Panc1 (cell line): ENCODE measurements at regions not wholly inside any gene's neighbourhood (a gene's known extent, or its start where the extent isn't known, plus 50 kb on each side); places are given as distances from the start of the nearest gene placed in this dataset.

Source experiments
- ATAC-seq: fragments of 200-7000 bp; cut with Tn5 transposase; 2 replicates; pipeline ENCODE4 v1.9.1; 2020; ENCODE audit warnings: mild to moderate bottlenecking, moderate library complexity
- BruUV-seq: library from RNA; stranded (reverse); fragments of 400-500 nt; replicated peaks from 2 replicates; lab custom pipeline; 2021; lab: Mats Ljungman, UMichigan
- CTCF ChIA-PET: fragments of 300-600 bp; sonication (Branson Sonifier 250); formaldehyde crosslinking; loops from one replicate; lab custom pipeline; 2022; ENCODE audit warnings: antibody characterized with exemption; lab: Charles Lee
- POLR2A ChIA-PET: fragments of 300-600 bp; sonication (Branson Sonifier 250); formaldehyde crosslinking; loops from one replicate; lab custom pipeline; 2022; ENCODE audit warnings: antibody characterized with exemption; lab: Charles Lee
- DNase-seq: peaks from one replicate; pipeline ENCODE4 v3.0.0-alpha.2; 2010; ENCODE audit warnings: low read depth, low spot score
- H3K27ac ChIP-seq: 2 replicates; pipeline ENCODE4 v1.5.1; 2011; ENCODE audit warnings: mild to moderate bottlenecking, low read length, inconsistent platforms
- H3K27me3 ChIP-seq: fragments of 200-500 bp; sonication (Bioruptor generic); 2 replicates; pipeline ENCODE4 v1.6.0; 2014; ENCODE audit warnings: low read length, inconsistent platforms; ENCODE audit not compliant: control insufficient read depth, insufficient read depth
- H3K36me3 ChIP-seq: fragments of 200-500 bp; sonication (Bioruptor generic); 2 replicates; pipeline ENCODE4 v1.5.1; 2014; ENCODE audit warnings: inconsistent platforms, mild to moderate bottlenecking, low read length, moderate library complexity; ENCODE audit not compliant: control insufficient read depth, insufficient read depth
- H3K4me1 ChIP-seq: 2 replicates; pipeline ENCODE4 v1.5.1; 2011; ENCODE audit warnings: inconsistent platforms, mild to moderate bottlenecking, low read length, moderate library complexity; ENCODE audit not compliant: control insufficient read depth, insufficient read depth
- H3K4me3 ChIP-seq, 2 experiments: 2 replicates each; pipeline ENCODE4 v1.5.1; 2011 to 2012; ENCODE audit warnings: low read depth in 2 of 2, low read length in 2 of 2, mild to moderate bottlenecking in 2 of 2, inconsistent platforms in 1 of 2, moderate library complexity in 1 of 2
- H3K9me3 ChIP-seq: fragments of 200-500 bp; sonication (Bioruptor generic); 2 replicates; pipeline ENCODE4 v1.5.1; 2014; ENCODE audit warnings: low read depth, mild to moderate bottlenecking, inconsistent platforms, low read length, moderate library complexity; ENCODE audit not compliant: control insufficient read depth, insufficient read depth
- CTCF ChIP-seq: fragments of 450-650 bp; IDR thresholded peaks from 2 replicates; pipeline ENCODE4 v1.5.1; 2017; ENCODE audit warnings: mild to moderate bottlenecking
- POLR2AphosphoS5 ChIP-seq: IDR thresholded peaks from 2 replicates; pipeline ENCODE4 v1.6.1; 2012; ENCODE audit warnings: mild to moderate bottlenecking, low read depth, low read length, moderate library complexity
- REST ChIP-seq, 2 experiments: IDR thresholded peaks; 2 replicates each; pipeline ENCODE4 v1.6.1; 2011 to 2012; ENCODE audit warnings: low read depth in 2 of 2, control low read depth in 1 of 2, low read length in 1 of 2, mild to moderate bottlenecking in 1 of 2, moderate library complexity in 1 of 2; ENCODE audit not compliant: insufficient read depth in 1 of 2
- SIN3A ChIP-seq: IDR thresholded peaks from 2 replicates; pipeline ENCODE4 v1.6.1; 2012; ENCODE audit warnings: low read depth, mild to moderate bottlenecking, low read length, moderate library complexity, borderline replicate concordance; ENCODE audit not compliant: insufficient read depth
- TCF7L2 ChIP-seq: IDR thresholded peaks from 2 replicates; pipeline ENCODE4 v1.6.1; 2011; ENCODE audit warnings: mild to moderate bottlenecking, low read depth, low read length, inconsistent platforms
- in situ Hi-C: cut with HindIII; loops from 2 replicates; pipeline ENCODE4 v1.10.0; 2016; ENCODE audit warnings: low sequenced_read_pairs, low pct_unique_long_range_greater_than_20kb
- intact Hi-C: fragments of 100-400 bp; cut with micrococcal nuclease; formaldehyde crosslinking; loops from one replicate; pipeline ENCODE4 v1.10.0; 2022; ENCODE audit not compliant: unreplicated experiment

GRCh38 chr2:153635494-153635893 is 156.9 kb upstream of the RPRM start:
- Histone ChIP-seq H3K9me3 (no peaks in the 10 kb centered on the region), H3K27me3 (no peaks in the 10 kb centered on the region), H3K4me1 (no peaks in the 10 kb centered on the region), H3K36me3 (no peaks in the 10 kb centered on the region), H3K4me3 (no peak overlapping the region), H3K27ac (no peak overlapping the region)
- no peak for TF ChIP-seq POLR2AphosphoS5
- no peak for TF ChIP-seq REST (IDR thresholded peaks at IDR 0.05; ENCODE audit: insufficient read depth in 1 of 2, low read depth in 2 of 2, low read length in 1 of 2)
- TF ChIP-seq TCF7L2: no peak
- TF ChIP-seq SIN3A: no peak
- no peak for TF ChIP-seq CTCF
- BruUV-seq: no TSS peak
- intact Hi-C loops (no loop called here), in situ Hi-C loops (no loop called here)
- ATAC-seq: no peak
- POLR2A ChIA-PET: no interaction called here
- CTCF ChIA-PET: no interaction called here
- no peak for DNase-seq

DNA sequence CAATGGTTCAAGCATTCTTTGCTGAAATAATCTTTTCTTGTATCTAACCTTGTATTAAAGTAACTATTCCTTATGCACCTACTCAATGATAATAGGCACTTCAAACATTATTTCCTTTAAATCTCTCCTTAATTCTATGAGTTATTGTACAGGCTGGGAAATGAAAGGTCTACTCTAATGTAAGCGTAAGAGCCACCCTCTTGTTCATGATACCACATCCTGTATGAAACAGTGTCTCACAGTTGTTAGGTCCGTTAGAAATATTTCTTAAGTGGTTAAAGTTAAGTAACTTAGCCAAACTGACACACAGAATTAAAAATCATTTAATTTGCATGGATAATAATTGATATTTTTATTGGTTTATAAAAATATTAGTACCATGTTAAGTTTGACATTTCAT is 162.5 kb upstream of the RPRM start:
- in situ Hi-C loops (no loop called here), intact Hi-C loops (no loop called here)
- BruUV-seq: no TSS peak
- H3K9me3 ChIP-seq: no peaks in the 10 kb centered on the region
- POLR2A ChIA-PET: no interaction called here
- DNase-seq (no peak), ATAC-seq (no peak)
- H3K36me3 ChIP-seq: no peaks in the 10 kb centered on the region
- CTCF ChIA-PET: no interaction called here
- H3K27ac ChIP-seq: no peak overlapping the region
- H3K4me3 ChIP-seq: no peak overlapping the region
- H3K27me3 ChIP-seq: no peaks in the 10 kb centered on the region
- TF ChIP-seq POLR2AphosphoS5 (no peak), CTCF (no peak), TCF7L2 (no peak), SIN3A (no peak), REST (IDR thresholded peaks at IDR 0.05; ENCODE audit: insufficient read depth in 1 of 2, low read depth in 2 of 2, low read length in 1 of 2) (no peak)
- H3K4me1 ChIP-seq: no peaks in the 10 kb centered on the region
